HL-60 (cell line): ENCODE measurements at regions not wholly inside any gene's neighbourhood (a gene's known extent, or its start where the extent isn't known, plus 50 kb on each side); places are given as distances from the start of the nearest gene placed in this dataset.

Source experiments
- POLR2AphosphoS5 ChIP-seq: IDR thresholded peaks from 2 replicates; pipeline ENCODE4 v1.6.1; 2012; ENCODE audit warnings: low read depth
- REST ChIP-seq: IDR thresholded peaks from 2 replicates; pipeline ENCODE4 v1.6.1; 2012; ENCODE audit warnings: low read depth; ENCODE audit not compliant: insufficient replicate concordance
- TF ChIP-seq, protein P1 (sequence below): IDR thresholded peaks from one replicate; pipeline ENCODE4 v1.5.1; 2011; ENCODE audit warnings: low read length, control low read depth, inconsistent platforms; ENCODE audit not compliant: insufficient read depth

- TF ChIP-seq, protein P1, sequence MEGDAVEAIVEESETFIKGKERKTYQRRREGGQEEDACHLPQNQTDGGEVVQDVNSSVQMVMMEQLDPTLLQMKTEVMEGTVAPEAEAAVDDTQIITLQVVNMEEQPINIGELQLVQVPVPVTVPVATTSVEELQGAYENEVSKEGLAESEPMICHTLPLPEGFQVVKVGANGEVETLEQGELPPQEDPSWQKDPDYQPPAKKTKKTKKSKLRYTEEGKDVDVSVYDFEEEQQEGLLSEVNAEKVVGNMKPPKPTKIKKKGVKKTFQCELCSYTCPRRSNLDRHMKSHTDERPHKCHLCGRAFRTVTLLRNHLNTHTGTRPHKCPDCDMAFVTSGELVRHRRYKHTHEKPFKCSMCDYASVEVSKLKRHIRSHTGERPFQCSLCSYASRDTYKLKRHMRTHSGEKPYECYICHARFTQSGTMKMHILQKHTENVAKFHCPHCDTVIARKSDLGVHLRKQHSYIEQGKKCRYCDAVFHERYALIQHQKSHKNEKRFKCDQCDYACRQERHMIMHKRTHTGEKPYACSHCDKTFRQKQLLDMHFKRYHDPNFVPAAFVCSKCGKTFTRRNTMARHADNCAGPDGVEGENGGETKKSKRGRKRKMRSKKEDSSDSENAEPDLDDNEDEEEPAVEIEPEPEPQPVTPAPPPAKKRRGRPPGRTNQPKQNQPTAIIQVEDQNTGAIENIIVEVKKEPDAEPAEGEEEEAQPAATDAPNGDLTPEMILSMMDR, result no peak
- TF ChIP-seq POLR2AphosphoS5 (no peak), REST (no peak)
These were observed 365.3 kb upstream of the OPRM1 start for GRCh38 chr6:153673750-153674149.
